Effector memory CD8-positive, alpha-beta T cell (primary cell): ENCODE measurements at regions not wholly inside any gene's neighbourhood (a gene's known extent, or its start where the extent isn't known, plus 50 kb on each side); places are given as distances from the start of the nearest gene placed in this dataset.

Experiments
- ATAC-seq: fragments of 150-1000 bp; cut with Tn5 transposase; replicated peaks from 2 replicates; pipeline ENCODE4 v1.10.0; 2021; ENCODE audit warnings: mild to moderate bottlenecking, moderate library complexity
- DNase-seq, 3 experiments: peaks; one replicate each; pipeline ENCODE4 v3.0.0; 2021
- H3K27ac Mint-ChIP-seq, 2 donors: one replicate each; pipeline ENCODE4 v1.8.0; 2022; ENCODE audit warnings: mild to moderate bottlenecking in 2 of 2, mixed read lengths in 2 of 2, moderate library complexity in 2 of 2
- H3K27me3 Mint-ChIP-seq, 2 donors: one replicate each; pipeline ENCODE4 v1.8.0; 2022; ENCODE audit warnings: mixed read lengths in 2 of 2
- H3K36me3 Mint-ChIP-seq: one replicate; pipeline ENCODE4 v1.8.0; 2022; ENCODE audit warnings: mild to moderate bottlenecking, moderate library complexity, mixed read lengths; ENCODE audit not compliant: insufficient read depth
- H3K4me1 Mint-ChIP-seq, 2 donors: one replicate each; pipeline ENCODE4 v1.8.0; 2022; ENCODE audit warnings: low read depth in 2 of 2, mixed read lengths in 2 of 2
- H3K4me3 Mint-ChIP-seq, 2 donors: one replicate each; pipeline ENCODE4 v1.8.0; 2022; ENCODE audit warnings: mild to moderate bottlenecking in 2 of 2, mixed read lengths in 2 of 2, moderate library complexity in 2 of 2
- H3K9me3 Mint-ChIP-seq, 2 donors: one replicate each; pipeline ENCODE4 v1.8.0; 2022; ENCODE audit warnings: mixed read lengths in 2 of 2

GRCh38 chr2:128818704-128819491 is 500.2 kb upstream of the HS6ST1 start:
- no peaks in the 10 kb centered on the region for H3K9me3 Mint-ChIP-seq
- peaks cover 0 to 33% of the 10 kb centered on the region in 2 donors for H3K27me3 Mint-ChIP-seq
- H3K4me3 Mint-ChIP-seq = no peak overlapping the region

GRCh38 chr2:128820452-128820851 is 501.8 kb upstream of the HS6ST1 start:
- ATAC-seq (no peak), DNase-seq (no peak)
- peaks cover 0 to 2% of the 10 kb centered on the region in 2 donors for H3K9me3 Mint-ChIP-seq
- H3K4me3 Mint-ChIP-seq = no peak overlapping the region
- no peak overlapping the region for H3K27ac Mint-ChIP-seq
- H3K36me3 Mint-ChIP-seq = no peaks in the 10 kb centered on the region
- H3K27me3 Mint-ChIP-seq = peaks cover 0 to 31% of the 10 kb centered on the region in 2 donors
- no peaks in the 10 kb centered on the region for H3K4me1 Mint-ChIP-seq

More at GRCh38 chr2:128818704-128819491, 500.2 kb upstream of the HS6ST1 start:
- DNase-seq (no peak), ATAC-seq (no peak)
- Mint-ChIP-seq H3K4me1 (no peaks in the 10 kb centered on the region), H3K27ac (no peak overlapping the region), H3K36me3 (no peaks in the 10 kb centered on the region)

GRCh38 chr2:128821010-128821409 is 502.3 kb upstream of the HS6ST1 start:
- no peak for ATAC-seq
- H3K36me3 Mint-ChIP-seq = no peaks in the 10 kb centered on the region
- no peak for DNase-seq
- H3K9me3 Mint-ChIP-seq = peaks cover 0 to 2% of the 10 kb centered on the region in 2 donors
- H3K27ac Mint-ChIP-seq = no peak overlapping the region
- no peak overlapping the region for H3K4me3 Mint-ChIP-seq
- H3K27me3 Mint-ChIP-seq = peaks cover 0 to 31% of the 10 kb centered on the region in 2 donors
- no peaks in the 10 kb centered on the region for H3K4me1 Mint-ChIP-seq

GRCh38 chr2:128832946-128833663 is 514.4 kb upstream of the HS6ST1 start:
- DNase-seq (no peak), ATAC-seq (no peak)
- no peak overlapping the region for H3K4me3 Mint-ChIP-seq
- H3K27me3 Mint-ChIP-seq = peaks cover 3 to 4% of the 10 kb centered on the region in 2 donors
- peaks cover 0 to 2% of the 10 kb centered on the region in 2 donors for H3K9me3 Mint-ChIP-seq
- H3K4me1 Mint-ChIP-seq = no peaks in the 10 kb centered on the region
- peaks cover 3% of the 10 kb centered on the region for H3K36me3 Mint-ChIP-seq
- H3K27ac Mint-ChIP-seq = no peak overlapping the region

GRCh38 chr2:128833664-128834027 is 515.0 kb upstream of the HS6ST1 start:
- Mint-ChIP-seq H3K27me3 (peaks cover 6 to 8% of the 10 kb centered on the region in 2 donors), H3K9me3 (peaks cover 0 to 4% of the 10 kb centered on the region in 2 donors), H3K27ac (no peak overlapping the region), H3K4me3 (no peak overlapping the region), H3K36me3 (peaks cover 3% of the 10 kb centered on the region), H3K4me1 (no peaks in the 10 kb centered on the region)
- DNase-seq = no peak
- ATAC-seq = no peak

GRCh38 chr2:128834207-128834879 is 515.7 kb upstream of the HS6ST1 start:
- H3K9me3 Mint-ChIP-seq = peaks cover 0 to 4% of the 10 kb centered on the region in 2 donors

GRCh38 chr2:128834880-128835252 is 516.2 kb upstream of the HS6ST1 start:
- Mint-ChIP-seq H3K27ac (no peak overlapping the region), H3K27me3 (peaks cover 6 to 8% of the 10 kb centered on the region in 2 donors), H3K36me3 (peaks cover 3% of the 10 kb centered on the region), H3K9me3 (peaks cover 0 to 4% of the 10 kb centered on the region in 2 donors), H3K4me1 (no peaks in the 10 kb centered on the region), H3K4me3 (no peak overlapping the region)
- DNase-seq (no peak), ATAC-seq (no peak)

More at GRCh38 chr2:128834207-128834879, 515.7 kb upstream of the HS6ST1 start:
- H3K4me3 Mint-ChIP-seq = no peak overlapping the region
- no peak for DNase-seq
- no peak for ATAC-seq
- peaks cover 6 to 8% of the 10 kb centered on the region in 2 donors for H3K27me3 Mint-ChIP-seq
- peaks cover 3% of the 10 kb centered on the region for H3K36me3 Mint-ChIP-seq
- no peaks in the 10 kb centered on the region for H3K4me1 Mint-ChIP-seq
- no peak overlapping the region for H3K27ac Mint-ChIP-seq

GRCh38 chr2:128835342-128835855 is 516.7 kb upstream of the HS6ST1 start:
- H3K27me3 Mint-ChIP-seq = peaks cover 6 to 8% of the 10 kb centered on the region in 2 donors
- H3K36me3 Mint-ChIP-seq = peaks cover 3% of the 10 kb centered on the region
- DNase-seq (no peak), ATAC-seq (no peak)
- H3K9me3 Mint-ChIP-seq = peaks cover 0 to 4% of the 10 kb centered on the region in 2 donors
- H3K4me1 Mint-ChIP-seq = no peaks in the 10 kb centered on the region
- H3K4me3 Mint-ChIP-seq = no peak overlapping the region
- no peak overlapping the region for H3K27ac Mint-ChIP-seq

- Mint-ChIP-seq H3K9me3 (peaks cover 0 to 4% of the 10 kb centered on the region in 2 donors), H3K27ac (no peak overlapping the region), H3K4me3 (no peak overlapping the region), H3K27me3 (peaks cover 6 to 8% of the 10 kb centered on the region in 2 donors), H3K4me1 (no peaks in the 10 kb centered on the region), H3K36me3 (peaks cover 3% of the 10 kb centered on the region)
- no peak for DNase-seq
- no peak for ATAC-seq
Observed at GRCh38 chr2:128835974-128836373, 517.3 kb upstream of the HS6ST1 start.

- Mint-ChIP-seq H3K4me1 (no peaks in the 10 kb centered on the region), H3K27me3 (peaks cover 6 to 8% of the 10 kb centered on the region in 2 donors), H3K9me3 (peaks cover 0 to 3% of the 10 kb centered on the region in 2 donors), H3K27ac (no peak overlapping the region), H3K36me3 (peaks cover under 1% of the 10 kb centered on the region), H3K4me3 (no peak overlapping the region)
- no peak for DNase-seq
- no peak for ATAC-seq
Observed at GRCh38 chr2:128836559-128837100, 518.0 kb upstream of the HS6ST1 start.

- H3K27ac Mint-ChIP-seq = no peak overlapping the region
- no peaks in the 10 kb centered on the region for H3K36me3 Mint-ChIP-seq
- H3K9me3 Mint-ChIP-seq = peaks cover 0 to 2% of the 10 kb centered on the region in 2 donors
- no peak for DNase-seq
- H3K4me3 Mint-ChIP-seq = no peak overlapping the region
- no peak for ATAC-seq
- peaks cover 6 to 8% of the 10 kb centered on the region in 2 donors for H3K27me3 Mint-ChIP-seq
- no peaks in the 10 kb centered on the region for H3K4me1 Mint-ChIP-seq
Observed at GRCh38 chr2:128838244-128838643, 519.6 kb upstream of the HS6ST1 start.

- Mint-ChIP-seq H3K9me3 (peaks cover 0 to 2% of the 10 kb centered on the region in 2 donors), H3K27ac (no peak overlapping the region), H3K4me1 (no peaks in the 10 kb centered on the region), H3K4me3 (no peak overlapping the region), H3K36me3 (no peaks in the 10 kb centered on the region), H3K27me3 (peaks cover 6 to 8% of the 10 kb centered on the region in 2 donors)
- DNase-seq (no peak), ATAC-seq (no peak)
Observed at GRCh38 chr2:128841803-128842202, 523.1 kb upstream of the HS6ST1 start.

GRCh38 chr2:128867311-128867710 is 548.6 kb upstream of the HS6ST1 start:
- H3K27ac Mint-ChIP-seq = no peak overlapping the region
- no peaks in the 10 kb centered on the region for H3K9me3 Mint-ChIP-seq

More at GRCh38 chr2:128867311-128867710, 548.6 kb upstream of the HS6ST1 start:
- Mint-ChIP-seq H3K36me3 (no peaks in the 10 kb centered on the region), H3K27me3 (no peaks in the 10 kb centered on the region), H3K4me1 (no peaks in the 10 kb centered on the region), H3K4me3 (no peak overlapping the region)
- DNase-seq (no peak), ATAC-seq (no peak)
